Transverse colon (tissue), 3 donors: ENCODE measurements at regions not wholly inside any gene's neighbourhood (a gene's known extent, or its start where the extent isn't known, plus 50 kb on each side); places are given as distances from the start of the nearest gene placed in this dataset.
"Not testable (repeated sequence)": the region's sequence is repeated elsewhere in the genome, so short reads cannot be mapped to it uniquely, and the experiment has no call there.

Source experiments
- EP300 ChIP-seq: sonication (generic); formaldehyde crosslinking; IDR thresholded peaks from one replicate; pipeline ENCODE4 v1.6.1; 2017; ENCODE audit warnings: antibody characterized with exemption, low read depth
- POLR2A ChIP-seq: fragments of 450-650 bp; IDR thresholded peaks from one replicate; pipeline ENCODE4 v1.6.1; 2016; ENCODE audit warnings: antibody characterized with exemption, mild to moderate bottlenecking, moderate library complexity
- TF ChIP-seq, protein P1 (sequence below), 5 experiments: fragments of 200-600 bp in 3 of 5; fragments of 450-650 bp in 2 of 5; sonication (generic) in 3 of 5; IDR thresholded peaks; 1 replicate in 2 of 5; 2 replicates in 3 of 5; pipeline ENCODE4 v1.5.1; 2016 to 2017; ENCODE audit warnings: antibody characterized with exemption in 5 of 5, inconsistent platforms in 3 of 5, mild to moderate bottlenecking in 2 of 5, moderate library complexity in 1 of 5

DNA sequence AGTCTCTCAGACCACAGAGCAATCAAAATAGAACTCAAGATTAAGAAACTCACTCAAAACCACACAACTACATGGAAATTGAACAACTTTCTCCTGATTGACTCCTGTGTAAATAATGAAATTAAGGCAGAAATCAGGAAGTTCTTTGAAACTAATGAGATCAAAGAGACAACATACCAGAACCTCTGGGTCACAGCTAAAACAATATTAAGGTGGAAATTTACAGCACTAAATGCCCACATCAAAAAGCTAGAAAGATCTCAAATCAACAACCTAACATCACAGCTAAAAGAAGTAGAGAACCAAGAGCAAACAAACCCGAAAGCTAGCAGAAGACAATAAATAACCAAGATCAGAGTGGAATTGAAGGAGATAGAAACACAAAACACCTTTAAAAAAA lies 395.0 kb upstream of the RORB start:
- TF ChIP-seq, protein P1, sequence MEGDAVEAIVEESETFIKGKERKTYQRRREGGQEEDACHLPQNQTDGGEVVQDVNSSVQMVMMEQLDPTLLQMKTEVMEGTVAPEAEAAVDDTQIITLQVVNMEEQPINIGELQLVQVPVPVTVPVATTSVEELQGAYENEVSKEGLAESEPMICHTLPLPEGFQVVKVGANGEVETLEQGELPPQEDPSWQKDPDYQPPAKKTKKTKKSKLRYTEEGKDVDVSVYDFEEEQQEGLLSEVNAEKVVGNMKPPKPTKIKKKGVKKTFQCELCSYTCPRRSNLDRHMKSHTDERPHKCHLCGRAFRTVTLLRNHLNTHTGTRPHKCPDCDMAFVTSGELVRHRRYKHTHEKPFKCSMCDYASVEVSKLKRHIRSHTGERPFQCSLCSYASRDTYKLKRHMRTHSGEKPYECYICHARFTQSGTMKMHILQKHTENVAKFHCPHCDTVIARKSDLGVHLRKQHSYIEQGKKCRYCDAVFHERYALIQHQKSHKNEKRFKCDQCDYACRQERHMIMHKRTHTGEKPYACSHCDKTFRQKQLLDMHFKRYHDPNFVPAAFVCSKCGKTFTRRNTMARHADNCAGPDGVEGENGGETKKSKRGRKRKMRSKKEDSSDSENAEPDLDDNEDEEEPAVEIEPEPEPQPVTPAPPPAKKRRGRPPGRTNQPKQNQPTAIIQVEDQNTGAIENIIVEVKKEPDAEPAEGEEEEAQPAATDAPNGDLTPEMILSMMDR (IDR thresholded peaks at IDR 0.05) = not testable (repeated sequence)
- not testable (repeated sequence) for TF ChIP-seq POLR2A, EP300
